ENCODE measurements at regions not wholly inside any gene's neighbourhood (a gene's known extent, or its start where the extent isn't known, plus 50 kb on each side); places are given as distances from the start of the nearest gene placed in this dataset.

DNA sequence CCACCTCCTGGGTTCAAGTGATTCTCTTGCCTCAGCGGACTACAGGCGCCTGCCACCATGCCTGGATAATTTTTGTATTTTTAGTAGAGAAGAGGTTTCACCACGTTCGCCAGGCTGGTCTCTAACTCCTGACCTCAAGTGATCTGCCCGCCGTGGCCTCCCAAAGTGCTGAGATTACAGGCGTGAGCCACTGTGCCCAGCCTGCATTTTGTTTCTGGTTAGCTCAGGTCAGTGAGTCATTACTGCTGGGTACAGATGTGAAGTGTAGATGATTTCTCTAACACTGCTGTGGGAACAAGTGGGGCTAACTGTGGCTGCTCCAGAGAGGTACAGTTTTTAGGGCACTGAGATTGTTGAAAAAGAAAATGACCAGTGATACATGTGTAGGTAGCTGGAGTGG, 188.6 kb downstream of the PRL start:
- TF ChIP-seq GATA3 (IDR thresholded peaks at IDR 0.05; ENCODE audit: low read depth, low read length), result no peak
- TF ChIP-seq GATA2 (IDR thresholded peaks at IDR 0.05; ENCODE audit: low read depth, low read length), result no peak
